IPS-NIHi11 (cell line): ENCODE measurements at regions not wholly inside any gene's neighbourhood (a gene's known extent, or its start where the extent isn't known, plus 50 kb on each side); places are given as distances from the start of the nearest gene placed in this dataset.

Source experiments
- DNase-seq: peaks from one replicate; pipeline ENCODE4 v3.0.0; 2012; ENCODE audit warnings: mixed read lengths, low spot score

DNA sequence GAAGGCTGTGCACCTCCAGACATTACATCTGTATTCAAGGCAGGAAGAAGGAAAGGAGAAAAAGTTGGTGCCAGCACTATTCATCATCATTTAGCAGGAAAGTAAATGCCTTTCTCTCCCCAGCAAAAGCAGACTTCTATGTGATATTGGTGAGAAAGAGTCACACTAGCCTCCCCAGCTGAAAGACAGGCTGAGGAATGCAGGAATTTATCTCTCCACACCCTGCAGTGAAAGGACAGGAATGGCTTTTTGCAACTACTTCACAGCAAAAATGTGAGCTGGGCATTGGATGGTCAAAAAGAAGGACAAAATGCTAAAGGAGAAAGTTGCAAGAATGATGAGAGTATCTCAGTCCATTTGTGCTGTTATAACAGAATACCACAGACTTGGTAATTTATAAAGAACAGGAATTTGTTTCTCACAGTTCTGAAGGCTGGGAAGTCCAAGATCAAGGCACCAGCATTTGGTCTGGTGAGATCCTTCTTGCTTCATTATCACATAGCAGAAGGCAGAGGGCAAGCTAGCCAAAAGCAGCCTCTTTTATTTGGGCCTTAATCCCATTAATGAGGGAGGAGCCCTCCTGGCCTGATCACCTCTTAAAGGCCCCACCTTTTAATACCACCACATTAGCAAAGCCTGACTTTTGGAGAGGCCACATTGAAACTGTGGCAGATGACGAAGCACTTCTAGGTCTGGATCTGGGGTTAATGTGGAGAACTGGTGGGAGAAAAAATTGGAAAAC is 388.1 kb upstream of the SLC14A2 start:
- DNase-seq: no peak

DNA sequence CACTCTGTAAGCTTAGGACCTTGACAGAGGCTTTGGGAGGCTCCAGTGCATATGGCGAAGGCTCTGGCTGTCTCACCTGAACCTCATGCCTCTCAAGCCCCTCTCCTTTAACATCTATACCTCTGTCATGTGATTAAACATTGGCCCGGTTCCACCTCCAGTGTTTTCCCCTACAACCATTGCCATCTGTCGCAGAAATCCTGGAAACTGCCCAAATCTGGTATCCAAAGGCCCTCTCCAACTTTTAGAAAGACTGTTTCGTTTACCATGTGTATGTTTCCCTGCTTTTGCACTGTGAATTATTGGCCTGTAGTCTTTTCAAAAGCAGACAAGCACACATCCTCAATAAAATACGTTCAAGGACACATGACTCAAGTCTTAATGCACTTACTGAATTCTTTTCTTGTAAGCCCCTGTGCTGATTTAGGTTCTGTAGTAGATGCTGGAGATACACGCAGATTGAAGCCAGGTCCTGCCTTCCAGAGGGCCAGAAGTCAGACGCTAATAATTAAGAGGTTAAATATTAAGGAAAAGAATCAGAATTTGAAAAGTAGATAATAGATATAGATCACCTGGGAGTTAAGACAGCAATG is 386.4 kb upstream of the SLC14A2 start:
- no peak for DNase-seq

DNA sequence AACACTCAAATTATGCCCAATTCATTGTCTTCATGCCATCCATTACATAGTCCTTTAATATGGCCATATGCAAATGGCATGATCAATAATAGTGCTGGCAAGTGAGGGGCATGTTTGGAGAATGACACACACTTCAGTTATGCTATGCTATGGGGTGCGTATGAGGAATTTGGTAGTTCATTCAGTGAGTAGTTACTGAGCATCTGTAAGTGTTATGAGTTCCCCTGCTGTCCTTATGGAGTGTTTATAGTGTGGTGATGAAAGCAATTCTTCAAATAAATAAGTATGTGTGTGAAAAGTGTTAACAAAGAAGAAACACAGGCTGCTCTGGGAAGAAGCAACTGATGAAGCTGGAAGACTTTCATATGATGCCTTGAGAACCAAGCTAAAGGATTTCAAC is 383.7 kb upstream of the SLC14A2 start:
- DNase-seq: no peak

DNA sequence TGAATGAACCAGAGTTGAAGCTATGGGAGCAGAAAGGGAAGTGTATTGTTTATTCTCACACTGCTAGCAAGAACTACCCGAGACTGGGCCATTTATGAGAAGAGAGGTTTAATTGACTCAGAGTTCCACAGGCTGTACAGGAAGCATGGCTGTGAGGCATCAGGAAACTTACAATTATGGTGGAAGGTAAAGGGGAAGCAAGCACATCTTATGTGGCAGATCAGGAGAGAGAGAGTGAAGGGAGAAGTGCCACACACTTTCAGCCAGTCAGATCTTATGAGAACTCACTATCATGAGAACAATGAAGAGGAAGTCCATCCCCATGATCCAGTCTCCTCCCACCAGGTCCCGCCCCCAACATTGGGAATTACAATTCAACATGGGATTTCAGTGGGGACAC is 383.2 kb upstream of the SLC14A2 start:
- no peak for DNase-seq

- no peak for DNase-seq
These were observed 378.6 kb upstream of the SLC14A2 start for GRCh38 chr18:45236676-45237075.

DNA sequence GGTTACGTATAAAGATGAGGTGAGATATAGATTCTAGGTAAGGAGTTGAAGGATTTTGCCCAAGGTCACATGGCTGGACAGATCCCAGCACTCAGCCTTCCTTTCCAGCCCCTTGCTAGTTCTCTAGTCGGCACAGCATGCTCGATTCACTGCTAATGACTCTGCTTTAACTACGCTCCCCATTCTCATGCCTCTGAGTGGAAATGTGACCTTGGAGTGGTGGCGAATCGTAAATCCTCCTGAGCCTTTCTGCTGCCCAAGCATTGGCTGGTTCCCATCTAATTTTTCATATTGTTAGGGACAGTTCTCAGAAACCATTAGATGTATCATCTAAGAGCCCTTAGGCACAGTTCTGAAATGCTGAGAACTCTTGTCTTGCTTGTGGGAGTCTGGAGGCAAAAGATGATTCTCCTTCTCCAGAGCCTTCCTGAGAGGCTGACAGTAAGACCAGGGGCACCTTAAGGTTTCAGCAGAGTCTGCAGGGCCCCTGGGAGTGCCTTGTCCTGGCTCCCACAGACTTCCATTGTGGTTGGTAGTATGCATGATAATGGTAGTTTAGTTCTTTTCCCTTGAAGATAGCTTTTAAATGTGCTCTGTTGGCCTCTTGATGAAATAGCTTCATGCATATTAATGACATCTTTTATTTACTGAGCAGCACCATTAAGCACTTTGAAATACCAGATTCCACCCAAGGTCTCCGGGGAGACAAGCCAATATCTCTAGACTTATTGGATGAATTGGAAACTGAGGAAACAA is 377.8 kb upstream of the SLC14A2 start:
- DNase-seq: no peak

GRCh38 chr18:45241271-45241670 is 374.0 kb upstream of the SLC14A2 start:
- no peak for DNase-seq

GRCh38 chr18:45241982-45242565 is 373.2 kb upstream of the SLC14A2 start:
- no peak for DNase-seq

DNA sequence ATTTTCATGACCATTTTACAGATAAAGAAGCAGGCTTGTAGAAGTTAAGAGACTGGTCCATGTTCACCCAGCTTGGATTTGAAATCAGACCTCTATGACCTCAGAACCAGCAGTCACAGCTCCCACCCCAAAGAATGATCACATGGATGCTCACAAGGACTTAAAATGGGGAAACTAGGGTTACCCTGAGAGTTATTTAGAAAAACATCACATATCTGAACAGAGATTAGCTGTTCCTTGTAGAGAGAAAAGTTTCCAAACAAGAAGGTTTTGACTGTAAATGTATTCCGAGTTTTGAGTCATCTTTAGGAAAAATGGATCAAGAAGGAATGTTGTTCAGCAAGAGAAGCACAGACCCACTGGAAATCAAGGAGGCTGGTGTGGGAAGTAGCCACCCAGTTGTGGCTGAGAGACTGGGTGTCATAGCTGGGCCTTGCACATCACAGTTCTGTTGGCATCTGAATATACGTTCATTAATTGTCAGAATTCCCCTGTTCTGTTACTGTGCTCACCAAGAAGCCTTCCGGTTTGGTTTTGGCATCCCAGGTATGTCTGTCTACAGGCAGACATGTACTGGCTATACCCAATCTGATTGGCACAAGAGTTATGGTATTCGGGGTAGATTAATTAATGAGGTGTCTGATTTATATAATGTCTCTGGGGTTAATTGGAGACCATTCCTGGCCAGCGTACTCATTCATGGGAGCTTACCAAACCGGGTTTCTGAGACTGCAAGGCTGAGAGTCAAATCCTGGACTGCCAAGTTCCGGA is 371.8 kb upstream of the SLC14A2 start:
- no peak for DNase-seq

DNA sequence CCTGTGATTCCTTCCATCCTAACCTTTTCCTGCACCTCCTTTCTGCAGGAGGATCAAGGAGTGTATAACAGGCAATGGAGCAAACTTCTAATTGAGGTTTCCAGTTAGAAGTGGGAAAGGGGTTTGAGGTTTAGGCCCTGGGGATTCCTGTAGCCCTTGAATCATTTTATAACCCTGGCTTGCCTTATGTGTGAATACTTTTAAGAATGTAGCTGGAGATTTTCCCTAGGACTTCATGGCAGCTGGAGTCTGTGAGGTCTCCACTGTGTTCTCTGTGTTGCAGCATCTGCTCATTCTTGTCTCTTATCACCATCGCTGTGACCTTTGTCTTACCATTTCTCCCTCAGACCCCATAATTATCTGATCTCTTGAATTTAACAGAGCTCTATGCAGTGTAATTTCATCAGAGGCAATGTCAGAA is 370.2 kb upstream of the SLC14A2 start:
- no peak for DNase-seq

DNA sequence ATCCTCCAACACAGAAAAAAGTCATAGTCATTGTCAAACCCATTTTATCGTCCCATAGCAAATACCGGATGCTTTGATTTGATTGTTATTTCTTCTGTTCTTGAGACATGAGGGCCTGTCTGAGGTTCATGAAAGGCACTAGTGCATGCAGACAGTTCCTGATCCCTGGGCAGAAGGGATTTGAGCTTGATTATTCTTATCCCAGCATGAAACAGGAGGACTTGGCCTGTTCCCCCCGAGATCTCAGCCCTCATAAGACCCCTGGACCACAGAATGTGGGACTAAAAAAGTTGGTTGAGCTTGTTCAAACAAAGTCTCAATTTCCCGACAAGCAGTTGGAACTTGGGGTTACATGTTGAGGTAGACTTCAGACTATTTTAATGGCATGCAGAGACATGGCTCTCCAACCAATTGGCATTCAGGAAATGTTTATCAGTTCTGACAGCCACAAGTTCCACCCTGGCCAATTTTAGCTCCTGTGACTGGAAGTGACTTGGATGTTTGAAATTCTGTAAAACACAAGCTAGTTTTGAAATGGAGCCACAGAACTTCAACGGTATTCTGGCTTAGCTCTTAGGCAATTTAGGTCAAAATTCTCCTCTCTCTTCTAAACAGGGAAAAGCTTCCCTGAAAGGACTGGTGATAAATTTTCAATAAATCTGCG is 366.9 kb upstream of the SLC14A2 start:
- no peak for DNase-seq

GRCh38 chr18:45249246-45249661 is 366.0 kb upstream of the SLC14A2 start:
- DNase-seq: no peak

DNA sequence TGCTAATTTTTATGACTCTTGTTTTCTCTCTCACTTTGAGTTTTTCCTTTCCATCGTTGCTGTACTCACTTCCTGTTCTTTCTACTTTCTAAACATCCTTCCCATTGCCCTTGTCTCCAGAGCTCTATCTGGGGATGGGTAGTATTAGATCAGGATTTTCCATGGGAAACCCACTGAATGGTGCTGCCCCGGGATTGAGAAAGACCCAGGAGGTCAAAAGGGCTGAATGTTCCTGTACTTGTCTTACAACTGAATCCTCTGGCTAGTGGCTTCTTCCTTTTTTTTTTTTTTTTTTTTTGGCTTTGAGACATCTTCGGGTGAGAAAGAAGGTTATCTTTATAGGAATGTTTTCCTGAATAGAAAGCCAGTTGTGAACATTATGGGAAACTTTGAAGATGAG is 364.8 kb upstream of the SLC14A2 start:
- DNase-seq: no peak

DNA sequence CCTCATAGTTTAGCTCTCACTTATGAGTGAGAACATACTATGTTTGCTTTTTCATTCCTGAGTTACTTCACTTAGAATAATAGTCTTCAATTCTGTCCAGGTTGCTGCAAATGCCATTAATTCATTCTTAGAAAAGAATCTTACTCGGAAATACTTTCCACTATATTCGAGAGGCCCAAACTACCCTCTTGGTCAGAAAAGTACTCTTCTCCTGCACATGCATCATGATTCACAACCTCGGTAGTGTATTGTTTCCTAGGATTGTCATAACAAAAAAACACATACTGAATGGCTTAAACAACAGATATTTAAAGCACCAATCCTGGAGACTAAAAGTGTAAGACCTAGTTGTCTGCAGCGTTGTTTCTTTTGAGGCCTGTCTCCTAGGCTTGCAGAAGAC is 364.0 kb upstream of the SLC14A2 start:
- no peak for DNase-seq

DNA sequence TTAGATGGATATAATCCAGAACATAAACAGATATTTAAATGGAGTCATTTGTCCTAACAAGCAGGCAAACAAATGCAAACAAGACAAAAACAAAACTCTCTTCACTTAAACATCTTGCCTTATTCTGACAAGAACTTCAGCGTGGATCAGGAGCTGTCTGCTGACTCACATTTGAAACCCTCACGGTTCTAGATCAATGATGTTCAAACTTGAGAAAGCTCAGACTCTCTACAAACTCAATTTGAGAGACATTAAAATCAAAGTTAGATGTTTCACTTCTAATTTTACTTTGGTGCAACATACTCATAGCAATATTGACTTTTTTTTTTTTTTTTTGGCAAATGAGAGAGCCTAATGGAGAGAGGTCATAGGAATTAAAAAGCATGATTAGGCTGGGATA is 362.8 kb upstream of the SLC14A2 start:
- no peak for DNase-seq

DNA sequence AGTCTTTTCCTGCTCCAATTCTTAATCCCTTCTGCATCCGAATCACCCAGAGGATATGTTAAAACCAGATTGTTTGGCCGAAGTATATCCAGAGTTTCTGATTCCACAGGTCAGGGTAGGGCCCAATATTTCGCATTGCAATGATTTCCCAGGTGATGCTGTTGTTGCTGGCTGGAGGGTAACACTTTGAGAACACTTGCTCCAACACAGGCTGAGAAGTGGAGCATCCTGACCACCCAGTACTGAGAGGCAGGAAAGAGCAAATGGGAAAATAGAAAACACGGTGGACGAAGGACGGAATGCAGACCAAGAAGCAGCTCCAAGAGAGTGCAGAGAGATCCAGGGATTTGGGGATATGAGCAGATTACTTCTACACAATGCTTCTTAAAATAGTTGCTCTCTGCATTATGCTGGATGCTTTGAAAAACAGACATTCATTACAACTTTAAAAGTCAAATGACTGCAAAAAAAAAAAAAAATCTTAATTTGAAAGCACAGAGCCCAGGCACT is 362.2 kb upstream of the SLC14A2 start:
- no peak for DNase-seq

GRCh38 chr18:45253973-45254708 is 361.1 kb upstream of the SLC14A2 start:
- DNase-seq: no peak

DNA sequence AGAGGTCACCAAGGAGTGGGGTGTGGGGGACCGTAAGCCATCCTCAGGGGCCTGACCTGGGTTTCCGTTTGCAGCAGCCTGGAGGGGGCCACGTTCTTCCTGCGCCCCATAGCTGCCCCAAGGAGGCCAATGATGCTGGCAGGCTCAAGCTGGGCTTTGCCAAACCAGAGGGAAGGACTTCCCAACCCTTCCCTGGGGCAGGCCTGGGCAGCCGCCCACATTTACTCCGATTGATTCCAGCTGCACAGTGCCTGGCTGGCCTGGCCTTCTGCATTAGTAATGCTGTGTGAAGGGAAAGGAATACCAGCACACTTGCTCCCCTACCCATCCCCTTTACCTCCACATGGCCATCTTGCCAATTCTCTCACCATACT is 360.6 kb upstream of the SLC14A2 start:
- no peak for DNase-seq

DNA sequence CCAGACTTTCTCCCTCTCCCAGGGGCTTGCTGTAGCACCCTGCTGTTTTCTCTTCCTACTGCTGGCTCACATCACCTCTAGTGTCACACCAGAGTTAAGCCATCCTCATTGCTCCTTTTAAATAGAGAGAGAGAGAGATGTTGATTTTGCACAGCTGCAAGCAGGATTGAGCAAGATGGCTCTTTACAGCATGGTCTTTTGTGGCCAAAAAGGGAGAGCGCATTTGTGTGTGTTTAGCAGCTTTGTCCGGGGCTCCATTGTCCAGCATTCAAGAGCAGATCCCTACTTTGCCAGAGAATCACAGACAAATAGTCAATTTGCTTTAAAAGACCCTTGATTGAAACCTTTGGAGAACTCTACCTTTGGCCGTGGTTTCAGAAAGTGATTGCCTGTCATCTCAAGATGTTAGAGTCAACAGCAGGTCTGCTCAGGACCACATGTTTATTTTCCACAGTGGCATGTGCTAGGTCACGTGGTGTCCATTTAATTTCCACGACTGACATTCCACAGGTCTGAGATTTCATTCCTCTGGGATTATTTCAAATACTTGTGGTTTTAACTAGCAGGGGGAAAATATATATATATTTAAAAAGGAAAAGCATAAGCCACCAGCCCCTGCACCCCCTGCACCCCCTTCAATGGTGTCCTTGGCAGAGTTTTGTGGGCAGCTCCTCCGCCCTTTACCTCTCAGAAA is 359.9 kb upstream of the SLC14A2 start:
- no peak for DNase-seq

DNA sequence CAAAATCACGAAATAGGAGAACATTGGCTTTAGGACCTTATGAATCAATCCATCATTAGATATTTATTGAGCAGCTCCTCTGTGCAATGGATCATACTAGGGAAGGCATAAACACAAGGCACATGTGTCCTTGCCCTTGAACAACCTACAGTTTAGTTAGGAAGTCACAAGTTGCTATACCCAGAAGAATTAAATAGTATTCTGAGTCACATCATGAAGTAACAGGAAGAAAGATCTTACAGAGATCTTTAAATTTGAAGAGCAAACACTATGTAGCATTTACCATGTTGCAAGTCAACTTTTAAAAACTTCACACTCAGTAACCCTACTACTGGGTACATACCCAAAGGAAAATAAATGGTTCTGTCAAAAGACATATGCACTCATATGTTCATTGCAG is 355.2 kb upstream of the SLC14A2 start:
- DNase-seq: no peak
